ENCODE measurements at regions not wholly inside any gene's neighbourhood (a gene's known extent, or its start where the extent isn't known, plus 50 kb on each side); places are given as distances from the start of the nearest gene placed in this dataset.

DNA sequence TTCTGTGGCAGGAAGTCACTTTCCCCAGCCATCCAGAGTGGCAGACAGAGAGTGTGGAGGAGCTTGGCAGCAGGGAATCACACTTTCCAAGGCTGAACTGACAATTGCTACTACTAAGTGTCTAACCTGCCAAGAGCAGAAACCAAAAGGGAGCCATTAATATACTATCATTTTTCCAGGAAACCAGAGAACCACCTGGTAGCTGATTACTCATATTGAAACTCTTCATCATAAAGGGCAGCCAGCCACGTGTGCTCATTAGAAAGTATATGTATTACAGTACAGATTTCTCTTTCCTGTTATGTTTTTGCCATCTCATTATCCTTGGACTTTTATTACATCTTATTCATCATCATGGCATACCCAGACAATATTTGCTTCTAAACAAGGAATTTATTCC is 374.9 kb downstream of the GXYLT1 start:
- DNase-seq (ENCODE audit: low read depth): no peak

- DNase-seq (ENCODE audit: low read depth): no peak
These were observed 376.2 kb downstream of the GXYLT1 start for GRCh38 chr12:41768456-41768855.

DNA sequence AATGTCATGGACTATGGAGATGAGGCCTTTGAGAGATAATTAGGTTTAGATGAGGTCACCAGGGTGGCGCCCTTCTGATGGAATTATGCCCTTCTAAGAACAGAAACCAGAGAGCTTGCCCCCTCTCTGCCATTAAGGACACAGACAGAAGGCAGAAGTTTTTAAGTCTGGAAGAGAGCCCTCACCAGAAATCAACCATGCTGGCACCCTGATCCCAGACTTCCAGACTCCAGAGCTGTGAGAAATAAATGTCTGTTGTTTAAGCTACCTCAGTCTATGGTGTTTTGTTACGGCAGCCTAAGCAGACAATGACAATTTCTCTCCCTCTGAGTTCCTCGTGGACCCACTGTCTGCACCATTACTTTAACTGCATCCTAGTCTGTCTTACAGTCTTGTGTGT is 382.0 kb downstream of the GXYLT1 start:
- DNase-seq (ENCODE audit: low read depth): no peak

DNA sequence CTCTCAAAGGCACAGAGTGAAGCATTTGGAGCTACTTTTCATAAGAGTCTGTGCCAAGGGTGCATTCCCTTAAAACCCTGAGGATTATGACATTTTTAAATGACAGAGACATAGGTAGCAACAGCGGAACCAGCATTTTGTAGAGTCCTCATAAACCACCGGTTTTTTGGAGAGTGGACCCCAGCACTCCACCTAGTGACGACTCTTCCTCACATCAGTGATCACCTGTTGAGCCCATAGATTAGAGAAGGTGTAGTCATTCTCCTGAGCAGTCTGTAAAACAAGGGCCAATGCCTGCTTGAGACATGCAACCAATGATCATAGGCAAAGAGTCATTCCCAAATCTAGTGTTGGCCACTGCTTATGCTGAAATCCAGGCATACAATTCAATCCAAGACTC is 399.1 kb downstream of the GXYLT1 start:
- DNase-seq (ENCODE audit: low read depth): no peak

DNA sequence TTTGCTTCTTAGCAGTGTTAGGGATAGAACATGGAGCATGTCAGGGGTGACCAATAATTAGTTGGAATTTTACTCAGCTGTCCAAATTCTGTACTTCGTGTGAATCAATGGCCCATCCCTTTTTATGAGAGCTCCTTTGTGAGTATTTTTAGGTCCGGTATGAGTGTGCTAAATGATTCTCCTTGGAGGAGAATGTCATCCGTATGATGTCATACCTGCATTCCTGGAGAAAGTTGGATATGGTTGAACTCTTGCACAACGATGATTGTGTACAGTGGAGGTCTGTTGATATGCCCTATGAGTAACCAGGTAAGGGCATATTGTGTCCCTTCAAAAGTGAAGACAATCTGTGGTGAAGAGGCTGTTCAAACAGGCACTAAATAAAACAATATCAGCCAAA is 400.8 kb downstream of the GXYLT1 start:
- peak; percentile 83 for DNase-seq (ENCODE audit: low read depth)

- peak; percentile 15 for DNase-seq (ENCODE audit: low read depth)
These were observed 405.6 kb downstream of the GXYLT1 start for GRCh38 chr12:41739066-41739465.

DNA sequence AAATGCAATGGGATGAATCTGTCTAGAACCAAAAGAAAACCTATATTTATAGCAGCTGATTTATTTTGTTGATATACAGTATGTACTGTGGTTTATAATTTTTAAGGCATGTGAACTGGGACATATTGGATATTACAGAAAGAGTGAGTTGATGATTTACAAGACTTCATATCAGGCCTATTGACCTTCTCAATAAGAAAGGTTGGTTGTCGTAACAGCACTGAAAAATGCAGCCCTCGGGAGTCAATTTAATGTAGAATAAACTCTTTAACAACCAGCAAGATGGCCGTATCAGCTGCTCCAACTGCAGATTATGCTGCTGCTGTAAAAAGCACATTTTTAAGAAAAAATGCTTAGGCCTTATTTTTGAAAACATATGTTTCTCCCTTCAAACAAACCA is 407.3 kb downstream of the GXYLT1 start:
- no peak for DNase-seq (ENCODE audit: low read depth)

DNA sequence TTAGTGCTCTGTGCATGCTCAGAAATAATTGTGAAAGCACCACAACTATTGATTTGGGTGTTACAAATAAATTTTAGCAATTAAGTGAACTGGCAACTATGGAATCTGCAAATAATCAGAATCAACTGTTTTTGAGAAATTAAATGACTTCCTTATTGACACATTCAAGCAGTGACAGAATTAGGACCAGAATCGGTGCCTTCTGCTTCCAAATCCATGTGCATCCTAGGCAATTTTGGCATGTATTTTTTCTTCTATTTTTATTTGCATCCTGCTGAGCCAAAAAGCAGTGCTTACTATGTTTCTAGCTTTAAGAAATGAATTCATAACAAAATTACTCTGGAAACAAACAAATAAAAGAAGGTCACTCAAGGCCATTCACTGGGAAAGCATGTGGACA is 408.2 kb downstream of the GXYLT1 start:
- DNase-seq (ENCODE audit: low read depth): no peak

DNA sequence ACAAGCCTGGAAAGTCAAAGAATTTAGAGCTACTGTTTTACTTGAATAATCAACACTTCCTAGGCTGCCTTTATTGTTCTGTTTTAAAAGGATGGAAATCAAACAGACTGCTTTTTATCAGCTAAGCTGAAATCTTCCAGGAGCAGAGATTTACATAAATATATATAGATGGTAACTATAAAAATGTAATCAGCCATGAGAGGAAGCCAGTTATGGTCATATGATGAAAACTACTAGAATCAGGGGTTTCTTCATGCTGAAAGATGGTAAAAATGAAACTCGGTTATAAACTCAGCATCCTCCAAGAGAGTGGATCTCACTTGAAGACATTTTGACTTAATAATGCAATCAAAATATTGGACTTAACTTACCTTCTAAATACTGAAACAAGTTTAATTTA is 413.0 kb downstream of the GXYLT1 start:
- no peak for DNase-seq (ENCODE audit: low read depth)

- DNase-seq (ENCODE audit: low read depth): no peak
These were observed 413.6 kb downstream of the GXYLT1 start for GRCh38 chr12:41731061-41731460.

DNA sequence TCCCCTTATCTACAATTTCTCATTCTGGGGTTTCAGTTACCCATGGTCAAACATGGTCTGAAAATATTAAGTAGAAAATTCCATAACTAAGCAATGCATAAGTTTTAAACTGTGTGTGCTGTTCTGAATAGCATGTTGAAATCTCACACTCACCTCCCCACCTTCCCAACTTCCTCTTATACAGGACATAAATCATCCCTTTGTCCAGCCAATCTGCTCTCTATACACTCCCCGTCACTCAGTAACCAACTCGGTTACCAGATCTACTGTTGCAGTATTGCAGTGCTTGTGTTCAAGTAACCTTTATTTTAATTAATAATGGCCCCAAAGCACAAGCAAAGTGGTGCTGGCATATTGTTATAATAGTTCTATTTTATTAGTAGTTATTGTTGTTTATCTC is 420.5 kb downstream of the GXYLT1 start:
- DNase-seq (ENCODE audit: low read depth): peak; percentile 27

DNA sequence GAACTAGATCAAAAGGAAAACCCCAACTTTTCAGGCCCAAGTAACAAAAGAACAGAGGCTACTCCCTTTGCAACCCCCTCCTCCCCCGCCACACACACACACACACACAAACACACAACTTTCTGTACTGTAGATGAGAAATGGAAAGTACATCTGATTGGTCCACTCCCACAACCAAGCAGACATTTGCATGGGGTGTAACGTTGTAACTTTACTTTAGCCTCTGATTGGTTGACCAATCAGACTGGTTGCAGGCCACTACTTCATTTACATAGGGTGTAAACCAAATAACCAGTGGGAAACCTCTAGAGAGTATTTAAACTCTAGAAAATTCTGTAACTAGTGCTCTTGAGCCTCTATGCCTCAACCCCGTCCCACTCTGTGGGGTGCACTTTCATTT is 425.5 kb downstream of the GXYLT1 start:
- DNase-seq (ENCODE audit: low read depth): no peak

DNA sequence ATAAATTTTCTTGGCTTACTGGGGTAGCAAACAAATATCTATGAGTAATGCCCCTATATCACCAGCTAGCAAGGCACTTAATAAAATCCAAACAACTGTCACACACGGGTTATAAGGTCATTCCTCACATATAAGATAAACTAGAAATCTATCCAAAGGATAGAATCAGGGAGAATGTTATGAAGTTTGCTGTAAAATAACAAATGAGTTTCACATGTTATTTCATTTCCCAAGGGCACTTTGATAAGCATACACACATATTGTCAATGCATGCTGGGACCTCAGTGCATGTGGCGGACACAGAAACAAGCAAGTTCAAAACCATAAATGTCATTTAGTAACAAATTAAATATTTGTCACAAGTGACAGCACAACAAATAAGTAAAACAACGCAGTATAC is 429.4 kb downstream of the GXYLT1 start:
- DNase-seq (ENCODE audit: low read depth): no peak

DNA sequence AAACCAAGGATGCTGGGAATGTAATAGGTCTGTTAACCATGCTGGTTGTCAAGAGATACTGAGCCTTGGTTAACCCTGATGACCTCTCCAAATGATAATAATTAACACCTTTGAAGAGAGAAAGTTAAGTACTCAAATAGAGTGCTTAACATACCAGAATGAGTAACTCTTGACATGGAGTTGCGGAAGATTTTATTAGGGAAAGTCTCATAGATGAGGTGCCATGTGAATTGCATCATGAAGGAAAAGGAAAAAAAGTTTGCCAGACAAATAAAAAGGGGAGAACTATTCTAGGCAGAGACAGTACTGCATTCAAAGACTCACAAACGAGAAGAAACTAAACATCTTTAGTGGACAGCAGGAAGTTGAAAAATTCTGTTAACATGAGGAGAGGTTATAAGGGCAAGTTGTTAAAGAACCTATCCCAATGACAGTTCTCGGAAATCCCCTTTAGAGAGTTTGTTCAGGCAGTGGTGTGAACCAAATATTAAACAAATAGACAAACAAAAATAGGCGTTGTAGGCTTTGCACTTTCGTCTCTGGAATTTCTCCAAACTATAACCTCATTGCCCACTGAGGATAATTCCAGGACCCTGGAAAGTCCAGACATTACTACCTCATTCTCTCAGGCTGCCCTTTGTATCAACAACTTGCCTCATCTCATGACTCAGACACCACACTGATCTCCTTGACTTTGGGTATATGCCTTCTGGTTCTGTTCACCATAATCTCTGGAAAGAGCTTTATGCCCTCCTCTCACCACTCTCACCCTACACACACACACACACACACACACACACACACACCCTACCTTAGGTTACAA is 435.0 kb downstream of the GXYLT1 start:
- peak; percentile 92 for DNase-seq (ENCODE audit: low read depth)

DNA sequence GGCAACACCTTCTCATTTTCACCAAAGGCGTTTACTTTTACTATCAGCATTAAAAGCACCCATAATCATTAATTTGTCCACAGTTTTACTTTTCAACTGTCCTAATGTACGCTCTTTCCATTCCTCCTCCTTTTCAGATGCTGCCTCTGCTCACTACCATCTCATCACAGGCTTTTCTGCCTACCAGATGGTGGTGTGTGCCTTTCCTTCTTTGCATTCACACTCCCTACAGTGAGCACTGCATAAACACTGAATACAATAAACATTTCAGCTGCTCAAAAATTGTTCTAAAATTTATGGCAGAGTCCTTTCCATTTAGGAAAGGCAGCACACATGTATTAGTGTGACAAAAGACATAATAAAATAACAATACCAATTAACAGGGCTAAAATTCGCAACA is 435.7 kb downstream of the GXYLT1 start:
- no peak for DNase-seq (ENCODE audit: low read depth)

DNA sequence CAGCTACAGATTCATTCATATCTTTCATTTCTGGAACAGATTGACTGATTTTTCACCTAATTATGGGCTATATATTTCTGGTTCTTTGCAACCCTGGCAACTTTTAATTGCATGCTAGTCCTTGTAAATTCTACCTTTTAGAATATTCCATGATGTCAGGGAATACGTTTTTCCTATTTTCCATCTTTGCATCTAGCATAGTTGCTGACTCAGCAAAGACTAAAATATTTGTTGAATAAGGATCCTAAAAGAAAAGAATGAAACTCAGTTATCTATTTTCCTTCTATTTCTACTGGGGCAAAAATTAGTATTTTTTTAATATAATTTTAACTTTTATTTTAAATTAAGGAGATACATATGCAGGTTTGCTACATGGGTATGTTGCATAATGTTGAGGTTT is 438.3 kb downstream of the GXYLT1 start:
- DNase-seq (ENCODE audit: low read depth): no peak

DNA sequence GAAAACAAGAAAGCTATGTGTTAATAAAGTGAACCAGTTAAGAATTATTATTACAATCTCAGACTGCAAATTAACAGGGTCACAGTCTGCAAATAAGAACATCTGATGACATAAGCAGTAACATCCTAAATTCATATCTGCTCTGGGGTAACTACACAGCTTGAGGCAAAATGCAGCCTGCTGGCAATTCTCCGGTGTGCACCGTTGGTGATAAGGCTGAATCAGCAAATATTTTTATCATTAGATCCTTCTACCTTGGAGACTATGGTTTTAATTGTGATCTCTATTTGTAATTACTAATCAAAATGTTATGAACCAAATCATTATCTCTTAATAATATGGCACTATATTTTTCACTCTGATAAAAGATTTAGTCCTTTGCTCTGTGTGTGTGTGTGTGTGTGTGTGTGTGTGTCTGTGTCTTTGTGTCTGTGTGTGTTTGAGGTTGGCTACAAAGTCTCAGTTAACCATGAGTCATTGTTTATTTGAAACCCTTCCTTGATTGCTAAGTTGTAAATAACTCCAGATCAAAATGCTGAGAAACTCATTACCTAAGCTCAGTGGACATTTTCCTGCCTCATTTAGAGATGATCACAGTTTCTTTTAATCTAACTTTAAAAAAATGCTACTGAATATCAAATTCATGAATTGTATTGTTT is 442.6 kb downstream of the GXYLT1 start:
- peak; percentile 78 for DNase-seq (ENCODE audit: low read depth)

- DNase-seq (ENCODE audit: low read depth): no peak
These were observed 443.7 kb downstream of the GXYLT1 start for GRCh38 chr12:41700940-41701339.

DNA sequence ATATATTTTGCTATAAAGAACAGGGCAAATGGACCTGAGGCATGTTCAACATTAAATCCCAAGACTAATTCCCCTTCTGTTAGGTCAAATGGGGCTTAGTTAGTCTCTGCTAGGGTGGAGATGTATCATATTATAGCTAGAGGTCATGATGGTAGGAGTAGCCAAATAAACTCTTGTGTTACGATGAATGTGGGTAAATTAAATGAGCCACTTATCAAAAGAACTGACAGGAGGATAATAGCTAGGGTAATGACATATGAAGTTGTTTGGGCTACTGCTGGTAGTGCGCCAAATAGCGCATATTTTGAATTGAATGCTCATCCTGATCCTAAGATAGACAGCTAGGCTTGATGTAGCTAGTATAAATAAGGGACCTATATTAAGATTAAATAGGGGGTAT is 445.0 kb downstream of the GXYLT1 start:
- DNase-seq (ENCODE audit: low read depth): no peak

- no peak for DNase-seq (ENCODE audit: low read depth)
These were observed 447.5 kb downstream of the GXYLT1 start for GRCh38 chr12:41697161-41697560.

DNA sequence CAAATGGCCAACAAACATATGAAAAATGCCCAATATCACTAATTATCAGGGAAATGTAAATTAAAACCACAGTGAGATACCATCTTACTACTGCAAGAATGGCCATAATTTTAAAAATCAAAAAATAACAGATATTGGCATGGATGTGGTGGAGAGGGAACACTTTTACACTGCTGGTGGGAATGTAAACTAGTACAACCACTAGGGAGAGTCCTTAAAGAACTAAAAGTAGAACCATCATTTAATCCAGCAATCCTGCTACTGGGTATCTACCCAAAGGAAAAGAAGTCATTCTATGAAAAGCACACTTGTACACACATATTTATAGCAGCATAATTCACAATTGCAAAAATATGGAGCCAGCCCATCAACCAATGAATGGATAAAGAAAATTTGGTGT is 459.7 kb downstream of the GXYLT1 start:
- DNase-seq (ENCODE audit: low read depth): no peak

DNA sequence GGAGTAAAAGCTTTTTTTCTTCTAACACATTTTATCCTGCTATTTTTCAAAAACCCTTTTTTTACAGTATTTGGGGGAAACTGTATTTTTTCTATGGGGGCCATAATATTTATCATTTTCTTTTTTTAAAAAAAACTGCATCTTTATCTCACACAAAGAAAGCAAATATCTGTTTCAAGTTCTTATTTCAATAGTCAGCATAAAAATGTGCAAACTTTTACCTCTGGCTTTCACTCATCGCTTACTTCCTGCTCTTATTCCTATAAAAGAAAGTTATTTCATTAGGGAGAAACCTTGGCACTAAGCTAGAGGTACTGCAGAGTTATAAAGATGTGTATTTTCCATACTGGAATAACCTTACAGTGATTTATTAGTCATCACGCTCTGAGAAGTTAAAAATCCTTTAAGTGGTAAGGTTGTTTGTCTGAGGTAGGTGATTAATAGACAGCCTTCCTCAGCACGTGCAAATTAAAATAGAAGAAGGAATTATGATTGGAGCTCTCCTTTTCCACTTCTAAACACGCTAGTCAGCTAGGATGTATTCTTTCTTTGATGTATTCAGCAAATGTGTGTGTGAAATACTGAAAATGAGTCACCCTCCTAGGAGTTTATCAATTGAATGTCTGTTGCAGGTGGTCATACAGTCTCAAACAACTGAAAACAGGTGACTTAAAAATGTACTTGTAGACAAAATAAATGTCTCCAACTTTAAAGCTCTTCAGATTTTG is 461.0 kb downstream of the GXYLT1 start:
- DNase-seq (ENCODE audit: low read depth): peak; percentile 25

DNA sequence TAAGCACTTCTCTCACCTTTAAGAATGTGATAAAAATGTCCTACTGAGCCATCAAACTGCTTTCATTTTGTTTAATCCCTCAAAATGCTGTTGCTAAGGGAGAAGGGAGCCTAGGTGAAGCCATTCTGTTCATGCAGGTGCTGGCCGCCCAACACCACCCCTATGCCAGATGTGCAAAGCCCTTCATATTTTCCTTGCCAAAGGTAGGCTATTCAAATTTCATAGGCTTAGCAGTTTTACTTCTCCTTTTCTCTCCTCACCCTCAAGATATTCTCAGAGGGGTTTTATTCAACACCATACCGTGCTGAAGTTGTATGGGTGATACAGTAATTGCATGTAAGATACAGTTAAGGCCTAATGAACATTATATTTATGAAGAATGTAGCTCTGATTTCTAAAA is 461.7 kb downstream of the GXYLT1 start:
- no peak for DNase-seq (ENCODE audit: low read depth)
